ENCODE measurements at regions not wholly inside any gene's neighbourhood (a gene's known extent, or its start where the extent isn't known, plus 50 kb on each side); places are given as distances from the start of the nearest gene placed in this dataset.

GRCh38 chr3:18189282-18190050 is 235.7 kb downstream of the SATB1 start (continued):
- TF ChIP-seq USF2 (IDR thresholded peaks at IDR 0.05; ENCODE audit: low read length) (no peak), BCL11A (IDR thresholded peaks at IDR 0.05; ENCODE audit: low read depth in 2 of 2, low read length in 2 of 2) (no peak), KDM1A (IDR thresholded peaks at IDR 0.05; ENCODE audit: borderline replicate concordance, low read length) (no peak), ATF2 (IDR thresholded peaks at IDR 0.05; ENCODE audit: low read length) (no peak), EGR1 (IDR thresholded peaks at IDR 0.05; ENCODE audit: borderline replicate concordance, low read depth, low read length) (no peak)

Data from H1 (cell line).